T-cell (primary cell): ENCODE measurements at regions not wholly inside any gene's neighbourhood (a gene's known extent, or its start where the extent isn't known, plus 50 kb on each side); places are given as distances from the start of the nearest gene placed in this dataset.

ENCODE experiments used
- ATAC-seq, 4 experiments: fragments of 200-7000 bp in 3 of 4; fragments of 150-1000 bp in 1 of 4; cut with Tn5 transposase; replicated peaks in 1 of 4; 1 replicate in 3 of 4; 2 replicates in 1 of 4; pipeline ENCODE4 v1.10.0; 2021; ENCODE audit warnings: moderate library complexity in 3 of 4, mild to moderate bottlenecking in 2 of 4, moderate number of reproducible peaks in 1 of 4
- CTCF ChIA-PET, 2 donors: fragments of 300-600 bp; sonication (Branson Sonifier 250); formaldehyde crosslinking; loops; one replicate each; lab custom pipeline; 2022; ENCODE audit warnings: antibody characterized with exemption in 2 of 2; lab: Charles Lee
- POLR2A ChIA-PET, 2 donors: fragments of 300-600 bp; sonication (Branson Sonifier 250); formaldehyde crosslinking; loops; one replicate each; lab custom pipeline; 2022; ENCODE audit warnings: antibody characterized with exemption in 2 of 2; lab: Charles Lee
- DNase-seq, 35 experiments: peaks; one replicate each; pipeline versions ENCODE4 v3.0.0 to v3.0.0-alpha.2; 2013 to 2023
- H3K27ac ChIP-seq: one replicate; pipeline ENCODE4 v1.5.1; 2013; ENCODE audit warnings: low read length
- H3K27me3 ChIP-seq, 2 experiments: replicated peaks in 1 of 2; 1 replicate in 1 of 2; 2 replicates in 1 of 2; pipeline versions ENCODE4 v1.6.1 to v1.7.0; 2013; ENCODE audit warnings: low read length in 1 of 2, mixed read lengths in 1 of 2; ENCODE audit not compliant: control insufficient read depth in 2 of 2, insufficient read depth in 2 of 2; ENCODE audit errors: extremely low read depth in 1 of 2
- H3K36me3 ChIP-seq, 2 donors: 1 replicate in 1 of 2; 2 replicates in 1 of 2; pipeline versions ENCODE4 v1.6.1 to v1.7.0; 2013; ENCODE audit warnings: low read length in 1 of 2; ENCODE audit not compliant: control insufficient read depth in 2 of 2, insufficient read depth in 1 of 2; ENCODE audit errors: extremely low read depth in 1 of 2
- H3K4me1 ChIP-seq, 2 experiments: 1 replicate in 1 of 2; 2 replicates in 1 of 2; pipeline versions ENCODE4 v1.6.1 to v1.7.0; 2013; ENCODE audit warnings: low read length in 2 of 2, mixed read lengths in 1 of 2; ENCODE audit not compliant: insufficient read depth in 2 of 2, control insufficient read depth in 1 of 2; ENCODE audit errors: extremely low read depth in 1 of 2
- H3K4me3 ChIP-seq, 2 donors: 1 replicate in 1 of 2; 2 replicates in 1 of 2; pipeline versions ENCODE4 v1.5.1 to v1.7.0; 2013; ENCODE audit warnings: mild to moderate bottlenecking in 2 of 2, low read length in 1 of 2, moderate library complexity in 1 of 2; ENCODE audit not compliant: control insufficient read depth in 1 of 2; ENCODE audit errors: extremely low read depth in 1 of 2
- H3K9me3 ChIP-seq: 2 replicates; pipeline ENCODE4 v1.7.0; 2013
- H3K27ac Mint-ChIP-seq, 2 donors: one replicate each; pipeline ENCODE4 v1.8.0; 2020 to 2021; ENCODE audit warnings: mild to moderate bottlenecking in 2 of 2, mixed read lengths in 2 of 2
- H3K27me3 Mint-ChIP-seq, 2 donors: one replicate each; pipeline ENCODE4 v1.8.0; 2021 to 2022; ENCODE audit warnings: mixed read lengths in 2 of 2
- H3K36me3 Mint-ChIP-seq: one replicate; pipeline ENCODE4 v1.8.0; 2021; ENCODE audit warnings: mixed read lengths
- H3K4me1 Mint-ChIP-seq, 3 donors: one replicate each; pipeline ENCODE4 v1.8.0; 2020 to 2022; ENCODE audit warnings: mixed read lengths in 3 of 3, mild to moderate bottlenecking in 1 of 3
- H3K4me3 Mint-ChIP-seq, 3 donors: one replicate each; pipeline ENCODE4 v1.8.0; 2020 to 2022; ENCODE audit warnings: mild to moderate bottlenecking in 3 of 3, mixed read lengths in 3 of 3, moderate library complexity in 3 of 3
- H3K9me3 Mint-ChIP-seq, 3 donors: one replicate each; pipeline ENCODE4 v1.8.0; 2020 to 2022; ENCODE audit warnings: mixed read lengths in 3 of 3
- WGBS: methylation state at CpG from one replicate; pipeline ENCODE4 v1.1.5; 2013; ENCODE audit warnings: missing lambda C conversion rate; ENCODE audit not compliant: insufficient coverage; 5-methylcytosine and 5-hydroxymethylcytosine counted together

DNA sequence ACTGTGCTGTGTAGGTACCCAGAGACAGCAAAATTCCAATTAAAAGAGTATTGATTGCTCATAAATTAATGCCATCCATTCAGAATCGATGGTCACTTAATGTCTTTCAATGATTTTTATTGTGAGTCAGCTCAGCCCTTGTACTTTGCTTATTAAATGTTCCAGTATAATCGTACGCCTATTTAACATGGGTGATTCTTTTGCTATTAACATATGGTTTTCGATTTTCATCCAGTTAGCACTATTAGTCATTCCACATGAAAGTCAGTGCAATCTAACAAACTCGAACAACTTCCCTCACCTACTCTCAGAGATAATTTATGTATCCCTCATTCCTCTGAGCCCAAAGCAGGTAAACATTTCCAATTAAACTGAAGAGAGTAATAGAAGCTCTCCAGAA lies 109.6 kb upstream of the APP start:
- Histone ChIP-seq H3K9me3 (no peaks in the 10 kb centered on the region), H3K27ac (no peak overlapping the region), H3K36me3 (no peaks in the 10 kb centered on the region), H3K4me3 (no peak overlapping the region), H3K27me3 (no peaks in the 10 kb centered on the region), H3K4me1 (no peaks in the 10 kb centered on the region)
- ChIA-PET POLR2A (no interaction called here), CTCF (interaction anchor here in 1 of 2 donors (0.6 to 0.7 kb wide), 2 partner anchors 398 to 496 kb away, joined by 5 to 7 read pairs; no protein-coding TSS in a partner anchor)
- 79% methylated on average over 2 of the region's 5 CpGs for whole genome bisulfite sequencing
- DNase-seq (no peak), ATAC-seq (no peak)
- Mint-ChIP-seq H3K9me3 (peaks cover 4 to 10% (median 5%) of the 10 kb centered on the region in 3 donors), H3K27ac (no peak overlapping the region), H3K4me1 (no peaks in the 10 kb centered on the region), H3K36me3 (no peaks in the 10 kb centered on the region), H3K27me3 (peaks cover 0 to 19% of the 10 kb centered on the region in 2 donors), H3K4me3 (no peak overlapping the region)

DNA sequence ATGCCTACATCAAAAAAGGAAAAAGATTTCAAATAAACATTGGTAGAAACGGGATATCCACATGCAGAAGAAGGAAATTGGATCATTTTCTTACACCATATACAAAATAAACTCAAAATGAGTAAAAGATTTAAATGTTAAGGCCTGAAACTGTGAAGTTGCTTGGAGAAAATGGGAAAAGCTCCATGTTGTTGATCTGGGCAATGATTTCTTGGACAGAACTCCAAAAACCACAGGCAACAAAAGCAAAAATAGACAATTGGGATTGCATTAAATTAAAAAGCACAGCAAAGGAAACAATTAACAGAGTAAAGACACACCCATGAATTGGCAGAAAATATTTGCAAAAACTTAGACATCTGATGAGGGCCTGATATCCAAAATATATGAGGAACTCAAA lies 105.2 kb upstream of the APP start:
- peaks cover 5% of the 10 kb centered on the region for H3K9me3 ChIP-seq
- Mint-ChIP-seq H3K9me3 (peaks cover 25 to 44% (median 29%) of the 10 kb centered on the region in 3 donors), H3K4me3 (no peak overlapping the region), H3K27me3 (peaks cover 7 to 16% of the 10 kb centered on the region in 2 donors), H3K27ac (no peak overlapping the region), H3K36me3 (peaks cover 3% of the 10 kb centered on the region), H3K4me1 (no peaks in the 10 kb centered on the region)
- H3K27ac ChIP-seq, result no peak overlapping the region
- POLR2A ChIA-PET, result no interaction called here
- no CpG with 5 or more reads among the region's 1 CpG for WGBS
- H3K4me3 ChIP-seq, result no peak overlapping the region
- CTCF ChIA-PET, result no interaction called here
- H3K4me1 ChIP-seq, result no peaks in the 10 kb centered on the region
- DNase-seq (no peak), ATAC-seq (no peak)
- no peaks in the 10 kb centered on the region for H3K36me3 ChIP-seq
- no peaks in the 10 kb centered on the region for H3K27me3 ChIP-seq

DNA sequence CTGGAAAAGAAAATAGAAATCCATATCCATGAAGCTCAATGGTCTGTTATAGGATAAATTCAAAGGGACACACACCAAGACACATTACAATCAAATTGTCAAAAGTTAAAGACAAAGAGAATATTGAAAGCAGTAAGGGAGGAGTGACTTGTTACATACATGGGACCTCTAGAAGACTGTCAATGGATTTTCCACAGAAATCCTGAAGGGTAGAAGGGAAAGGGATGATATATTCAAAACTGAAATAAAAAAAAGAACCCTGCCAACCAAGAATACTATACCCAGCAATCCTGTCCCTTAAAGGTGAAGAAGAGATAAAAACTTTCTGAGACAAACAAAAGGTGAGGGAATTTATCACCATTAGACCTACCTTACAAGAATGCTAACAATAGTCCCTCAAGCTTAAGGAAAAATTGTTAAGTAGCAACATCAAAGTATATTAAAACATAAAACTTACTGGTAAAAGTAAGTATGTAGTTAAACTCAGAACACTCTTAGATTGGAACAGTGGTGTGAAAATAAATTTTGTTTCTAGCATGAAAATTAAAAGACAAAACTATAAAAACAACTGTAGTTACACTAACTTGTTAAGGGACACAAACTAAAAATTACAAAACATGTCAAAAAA lies 103.2 kb upstream of the APP start:
- DNase-seq (no peak), ATAC-seq (no peak)
- peaks cover 3% of the 10 kb centered on the region for H3K36me3 Mint-ChIP-seq
- no peak overlapping the region for H3K27ac ChIP-seq
- no peak overlapping the region for H3K4me3 Mint-ChIP-seq
- H3K9me3 ChIP-seq, result peaks cover 5% of the 10 kb centered on the region
- H3K4me1 ChIP-seq, result no peaks in the 10 kb centered on the region
- no peaks in the 10 kb centered on the region for H3K27me3 ChIP-seq
- no peaks in the 10 kb centered on the region for H3K36me3 ChIP-seq
- H3K27ac Mint-ChIP-seq, result no peak overlapping the region
- POLR2A ChIA-PET, result no interaction called here
- H3K4me3 ChIP-seq, result no peak overlapping the region
- no peaks in the 10 kb centered on the region for H3K4me1 Mint-ChIP-seq
- CTCF ChIA-PET, result no interaction called here
- H3K9me3 Mint-ChIP-seq, result peaks cover 27 to 47% (median 31%) of the 10 kb centered on the region in 3 donors
- H3K27me3 Mint-ChIP-seq, result peaks cover 14 to 20% of the 10 kb centered on the region in 2 donors

DNA sequence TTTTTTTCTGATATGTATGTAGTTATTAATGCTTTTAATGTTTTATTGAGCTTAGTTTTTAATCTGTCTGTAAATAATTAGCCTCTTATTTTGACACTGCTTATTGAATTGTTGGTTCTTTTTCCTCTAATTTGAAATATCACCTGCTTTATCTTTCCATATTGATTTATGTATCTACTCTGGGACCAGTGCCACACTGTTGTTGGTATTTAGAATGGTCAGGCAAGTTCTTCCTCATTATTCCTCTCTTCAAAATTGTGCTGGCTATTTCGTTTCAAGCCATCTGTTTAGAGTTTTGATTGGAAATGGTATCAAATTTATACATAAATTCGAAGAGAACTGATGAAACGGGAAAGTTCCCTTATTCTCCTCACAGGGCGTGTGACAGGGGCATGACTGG lies 96.8 kb upstream of the APP start:
- Mint-ChIP-seq H3K27me3 (peaks cover 15 to 20% of the 10 kb centered on the region in 2 donors), H3K27ac (no peak overlapping the region), H3K4me3 (no peak overlapping the region), H3K9me3 (peaks cover 2 to 18% (median 11%) of the 10 kb centered on the region in 3 donors), H3K4me1 (no peaks in the 10 kb centered on the region), H3K36me3 (no peaks in the 10 kb centered on the region)
- peaks cover 0 to 3% of the 10 kb centered on the region in 2 experiments for H3K27me3 ChIP-seq
- H3K4me1 ChIP-seq, result no peaks in the 10 kb centered on the region
- H3K9me3 ChIP-seq, result no peaks in the 10 kb centered on the region
- no peaks in the 10 kb centered on the region for H3K36me3 ChIP-seq
- WGBS, result no CpG with 5 or more reads among the region's 4 CpGs
- ChIA-PET POLR2A (no interaction called here), CTCF (no interaction called here)
- H3K27ac ChIP-seq, result no peak overlapping the region
- no peak overlapping the region for H3K4me3 ChIP-seq
- DNase-seq (no peak), ATAC-seq (no peak)

DNA sequence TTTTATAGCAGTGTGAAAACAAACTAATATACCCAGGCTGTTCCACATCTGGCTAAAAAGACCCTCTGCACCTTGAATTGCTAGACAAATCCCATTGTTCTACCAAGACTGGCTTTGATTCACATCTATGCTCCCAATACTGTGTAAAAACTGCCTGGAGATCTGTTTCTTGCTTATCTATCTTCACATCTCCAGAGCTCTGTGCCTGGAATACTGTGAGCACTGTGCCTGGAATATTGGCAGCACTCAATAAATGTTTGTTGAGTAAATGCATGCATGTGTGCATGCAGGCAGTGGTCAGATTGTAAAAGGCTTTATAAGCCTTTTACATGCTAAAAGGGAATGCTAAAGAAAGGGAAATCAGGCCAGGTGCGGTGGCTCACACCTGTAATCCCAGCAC lies 75.5 kb upstream of the APP start:
- H3K27ac ChIP-seq, result no peak overlapping the region
- peaks cover 2 to 8% of the 10 kb centered on the region in 2 donors for H3K27me3 Mint-ChIP-seq
- H3K4me1 Mint-ChIP-seq, result no peaks in the 10 kb centered on the region
- H3K4me3 Mint-ChIP-seq, result no peak overlapping the region
- POLR2A ChIA-PET, result no interaction called here
- CTCF ChIA-PET, result no interaction called here
- no peaks in the 10 kb centered on the region for H3K27me3 ChIP-seq
- H3K9me3 ChIP-seq, result no peaks in the 10 kb centered on the region
- DNase-seq (no peak), ATAC-seq (no peak)
- no peak overlapping the region for H3K4me3 ChIP-seq
- H3K4me1 ChIP-seq, result no peaks in the 10 kb centered on the region
- no peaks in the 10 kb centered on the region for H3K36me3 Mint-ChIP-seq
- H3K36me3 ChIP-seq, result no peaks in the 10 kb centered on the region
- no CpG with 5 or more reads among the region's 1 CpG for WGBS
- no peaks in the 10 kb centered on the region for H3K9me3 Mint-ChIP-seq
- no peak overlapping the region for H3K27ac Mint-ChIP-seq

DNA sequence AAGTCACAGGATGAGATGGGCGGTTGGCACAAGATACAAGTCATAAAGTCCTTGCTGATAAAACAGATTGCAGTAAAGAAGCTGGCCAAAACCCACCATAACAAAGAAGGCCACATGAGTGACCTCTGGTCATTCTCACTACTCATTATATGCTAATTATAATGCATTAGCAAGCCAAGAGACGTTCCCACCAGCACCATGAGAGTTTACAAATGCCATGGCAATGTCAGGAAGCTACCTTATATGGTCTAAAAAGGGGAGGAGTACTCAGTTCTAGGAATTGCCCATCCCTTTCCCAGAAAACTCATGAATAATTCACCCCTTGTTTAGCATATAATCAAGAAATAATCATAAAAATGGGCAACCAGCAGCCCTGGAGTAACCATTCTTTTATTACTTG lies 74.9 kb upstream of the APP start:
- Mint-ChIP-seq H3K27me3 (peaks cover 2 to 8% of the 10 kb centered on the region in 2 donors), H3K4me1 (no peaks in the 10 kb centered on the region), H3K9me3 (no peaks in the 10 kb centered on the region), H3K27ac (no peak overlapping the region), H3K36me3 (no peaks in the 10 kb centered on the region), H3K4me3 (no peak overlapping the region)
- DNase-seq (no peak), ATAC-seq (no peak)
- no peak overlapping the region for H3K4me3 ChIP-seq
- WGBS, result 100% methylated on average over 1 of the region's 2 CpGs
- POLR2A ChIA-PET, result no interaction called here
- no peaks in the 10 kb centered on the region for H3K4me1 ChIP-seq
- H3K9me3 ChIP-seq, result no peaks in the 10 kb centered on the region
- no peaks in the 10 kb centered on the region for H3K27me3 ChIP-seq
- CTCF ChIA-PET, result no interaction called here
- H3K27ac ChIP-seq, result no peak overlapping the region
- H3K36me3 ChIP-seq, result no peaks in the 10 kb centered on the region

DNA sequence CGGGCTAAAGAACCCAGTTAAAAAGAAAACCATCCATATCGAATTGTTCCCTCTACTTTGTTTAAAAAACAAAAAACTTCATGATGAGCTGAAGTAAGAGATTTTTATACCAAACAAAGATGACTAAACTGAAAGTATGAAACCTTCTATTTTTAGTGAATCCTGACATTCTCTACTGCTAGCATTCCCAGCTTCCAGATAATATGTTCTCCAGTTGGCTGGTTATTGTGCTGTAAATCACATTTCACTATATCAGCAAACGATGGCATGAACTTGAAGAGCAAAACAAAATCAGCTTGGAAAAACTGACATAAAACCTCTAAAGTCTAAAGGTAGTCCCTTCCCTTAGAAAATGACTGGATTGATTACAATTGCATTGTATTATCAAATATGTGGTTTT lies 68.1 kb upstream of the APP start:
- Mint-ChIP-seq H3K36me3 (no peaks in the 10 kb centered on the region), H3K27me3 (peaks cover 2 to 5% of the 10 kb centered on the region in 2 donors), H3K4me3 (no peak overlapping the region), H3K27ac (no peak overlapping the region), H3K4me1 (no peaks in the 10 kb centered on the region), H3K9me3 (no peaks in the 10 kb centered on the region)
- no peak overlapping the region for H3K4me3 ChIP-seq
- H3K27ac ChIP-seq, result no peak overlapping the region
- H3K9me3 ChIP-seq, result no peaks in the 10 kb centered on the region
- no peak for ATAC-seq
- no peaks in the 10 kb centered on the region for H3K36me3 ChIP-seq
- ChIA-PET POLR2A (no interaction called here), CTCF (no interaction called here)
- H3K27me3 ChIP-seq, result no peaks in the 10 kb centered on the region
- no peaks in the 10 kb centered on the region for H3K4me1 ChIP-seq
- no CpG with 5 or more reads among the region's 3 CpGs for WGBS
- no peak for DNase-seq
